ENCODE measurements at regions not wholly inside any gene's neighbourhood (a gene's known extent, or its start where the extent isn't known, plus 50 kb on each side); places are given as distances from the start of the nearest gene placed in this dataset.

GRCh38 chr21:38660333-38661196 is 145.2 kb upstream of the ETS2 start:
- DNase-seq = no peak

DNA sequence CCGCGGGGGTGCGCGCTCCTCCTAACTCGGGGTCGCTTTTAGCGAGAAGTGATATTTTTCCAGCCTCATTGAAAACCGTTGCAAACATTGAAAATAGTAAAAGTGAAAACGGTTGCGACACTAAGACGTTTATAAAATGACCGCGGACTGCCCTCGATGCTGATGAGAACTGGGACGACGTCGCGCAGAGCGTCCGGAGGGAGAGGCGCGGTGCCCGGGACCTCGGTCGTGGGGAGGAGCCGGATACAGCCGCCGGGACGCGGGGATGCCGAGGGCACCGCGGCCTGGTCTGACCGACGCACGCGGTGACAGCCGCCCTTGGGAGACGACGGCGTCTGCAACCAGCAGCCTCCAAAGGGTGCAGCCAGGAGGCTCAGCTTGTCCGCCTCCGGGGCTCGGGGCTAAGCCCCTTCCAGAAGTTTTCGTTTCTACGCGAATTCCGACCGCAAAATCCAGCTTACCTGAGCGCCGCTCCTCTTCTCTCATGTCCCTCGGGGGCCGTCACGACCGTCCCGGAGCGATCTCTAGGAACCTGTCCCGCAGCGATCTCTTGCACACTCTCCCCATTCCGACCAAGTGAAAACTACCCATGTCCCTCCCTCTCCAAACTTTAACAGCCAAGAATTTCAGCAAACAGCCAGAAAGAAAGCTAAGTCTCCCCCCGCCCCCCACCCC is 144.4 kb upstream of the ETS2 start:
- peak; percentile 21 for DNase-seq

DNA sequence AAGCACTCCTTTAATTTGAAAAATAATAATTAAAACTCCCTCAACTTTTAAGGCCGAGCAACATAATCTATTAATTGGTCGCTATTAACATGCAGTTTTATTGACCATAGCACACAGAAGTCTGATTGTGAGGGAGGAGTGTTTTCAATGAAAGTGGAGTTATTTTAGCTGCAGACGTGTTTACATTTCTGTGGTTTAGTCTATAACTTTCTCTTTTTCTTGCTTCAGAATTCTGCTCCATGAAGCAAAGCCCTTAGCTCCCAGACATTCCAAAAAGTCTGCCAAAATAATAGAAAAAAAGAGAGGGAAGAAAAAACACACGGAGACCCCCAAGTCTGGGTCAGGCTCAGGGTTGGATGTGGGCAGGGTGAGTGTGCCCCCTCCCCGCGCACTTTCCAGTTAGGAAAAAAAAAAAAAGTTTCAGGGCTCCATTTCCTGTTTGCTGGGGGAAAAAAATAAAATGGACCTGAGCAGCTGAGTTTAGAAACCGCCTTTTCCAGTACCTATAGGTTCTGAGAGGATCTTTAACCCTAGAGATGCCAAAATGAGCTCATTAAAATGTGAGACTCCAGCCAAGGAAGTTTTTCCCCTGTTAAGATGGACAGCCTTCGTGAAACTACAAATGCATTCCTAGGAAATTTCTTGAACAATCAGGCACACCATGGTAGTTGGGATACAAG is 143.7 kb upstream of the ETS2 start:
- DNase-seq = peak; percentile 42

DNA sequence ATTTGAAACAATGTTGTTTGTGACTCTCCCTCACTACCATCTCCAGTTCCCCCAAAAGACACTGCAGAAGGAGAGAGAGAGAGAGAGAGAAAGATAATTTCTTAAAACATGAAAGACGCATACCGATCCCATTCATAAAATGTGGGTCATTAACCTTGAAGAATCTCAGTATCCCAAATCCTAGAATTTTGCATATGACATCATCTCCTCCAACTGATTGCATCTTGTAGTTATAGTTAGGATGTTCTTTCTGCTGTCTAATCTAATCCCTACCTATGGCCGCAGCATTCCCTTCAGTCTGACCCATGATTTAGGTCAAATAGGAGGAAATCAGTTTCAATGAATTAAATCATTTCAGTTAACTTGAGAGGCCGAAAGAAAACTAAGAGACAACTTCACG is 142.4 kb upstream of the ETS2 start:
- DNase-seq = no peak

GRCh38 chr21:38664315-38664714 is 141.4 kb upstream of the ETS2 start:
- no peak for DNase-seq

DNA sequence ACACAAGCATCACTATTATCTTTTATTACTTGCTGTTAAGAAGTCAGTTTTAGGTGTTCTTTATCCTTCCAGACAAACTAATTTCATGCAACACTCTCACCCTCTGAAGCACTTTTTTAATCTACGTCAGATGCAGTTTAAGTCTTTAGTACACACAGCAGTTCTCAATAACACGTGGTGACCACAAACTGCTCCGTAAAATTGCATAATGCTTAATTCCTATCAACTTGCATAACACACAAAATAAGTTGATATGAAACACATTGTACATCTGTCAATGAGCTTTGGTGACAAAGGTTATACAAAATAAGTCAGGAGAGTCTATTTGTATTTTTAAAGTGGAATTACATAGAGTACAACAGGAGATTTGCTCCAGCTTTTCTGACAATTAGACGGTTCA is 140.9 kb upstream of the ETS2 start:
- no peak for DNase-seq

GRCh38 chr21:38667291-38667870 is 138.3 kb upstream of the ETS2 start:
- no peak for DNase-seq

DNA sequence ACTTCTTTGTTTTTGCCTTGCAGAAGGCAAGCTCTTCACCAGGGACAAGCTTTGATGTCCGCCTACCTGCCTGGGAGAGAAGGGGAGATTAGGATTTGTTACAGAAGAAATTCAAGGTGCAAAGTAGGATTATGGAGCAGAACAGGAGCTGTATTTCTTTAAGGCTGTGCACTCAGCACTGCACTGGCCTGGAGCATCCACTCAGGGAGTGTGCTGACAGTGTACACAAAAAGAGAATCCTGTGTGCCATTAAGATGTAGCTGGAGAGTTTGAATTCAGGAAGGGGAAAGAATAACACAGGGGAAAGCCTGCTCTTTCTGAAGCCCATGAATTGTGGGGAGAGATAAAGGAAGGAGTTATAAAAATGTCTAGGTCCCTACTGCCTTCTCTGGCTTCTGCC is 137.7 kb upstream of the ETS2 start:
- DNase-seq = no peak

- DNase-seq = no peak
Observed at GRCh38 chr21:38668541-38668940, 137.2 kb upstream of the ETS2 start.

DNA sequence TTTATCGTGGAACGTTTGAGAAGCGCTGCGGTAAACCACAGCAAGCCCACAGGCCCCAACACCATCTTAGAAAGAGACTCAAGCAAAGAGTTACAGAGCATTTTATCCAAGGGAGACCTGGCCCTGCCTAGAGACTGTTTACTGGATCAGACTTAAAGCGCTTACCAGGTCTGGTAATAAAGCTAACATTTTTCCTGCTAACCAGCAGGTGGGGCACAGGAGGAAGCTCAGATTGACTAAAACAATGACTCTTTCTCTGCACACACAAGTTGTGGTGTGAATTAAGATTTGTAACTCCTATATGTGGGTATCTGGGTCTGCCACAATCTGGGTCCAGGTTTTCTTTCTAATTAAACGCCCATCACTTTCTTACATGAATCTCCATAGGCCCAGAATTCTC is 136.5 kb upstream of the ETS2 start:
- DNase-seq = peak; percentile 28

GRCh38 chr21:38670861-38671260 is 134.9 kb upstream of the ETS2 start:
- no peak for DNase-seq

GRCh38 chr21:38671773-38672172 is 134.0 kb upstream of the ETS2 start:
- DNase-seq = no peak

- DNase-seq = no peak
Observed at GRCh38 chr21:38675182-38675824, 130.4 kb upstream of the ETS2 start.

DNA sequence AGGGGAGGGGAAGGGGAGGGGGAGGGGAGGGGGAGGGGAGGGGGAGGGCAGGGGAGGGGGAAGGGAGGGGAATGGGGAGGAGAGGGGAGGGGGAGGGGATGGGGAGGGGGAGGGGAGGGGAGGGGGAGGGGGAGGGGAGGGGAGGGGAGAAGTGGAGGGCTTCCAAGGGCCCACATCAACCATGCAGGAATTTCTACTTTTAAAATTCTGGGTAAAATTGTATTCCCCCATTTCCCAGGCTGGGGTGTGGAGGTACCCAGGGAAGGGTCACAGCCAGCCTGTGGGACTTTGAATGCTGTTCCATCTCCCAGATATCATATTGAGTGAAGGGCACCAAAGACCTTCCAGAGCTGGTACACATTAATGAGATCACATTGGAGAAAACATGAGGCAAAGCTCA is 126.9 kb upstream of the ETS2 start:
- no peak for DNase-seq

DNA sequence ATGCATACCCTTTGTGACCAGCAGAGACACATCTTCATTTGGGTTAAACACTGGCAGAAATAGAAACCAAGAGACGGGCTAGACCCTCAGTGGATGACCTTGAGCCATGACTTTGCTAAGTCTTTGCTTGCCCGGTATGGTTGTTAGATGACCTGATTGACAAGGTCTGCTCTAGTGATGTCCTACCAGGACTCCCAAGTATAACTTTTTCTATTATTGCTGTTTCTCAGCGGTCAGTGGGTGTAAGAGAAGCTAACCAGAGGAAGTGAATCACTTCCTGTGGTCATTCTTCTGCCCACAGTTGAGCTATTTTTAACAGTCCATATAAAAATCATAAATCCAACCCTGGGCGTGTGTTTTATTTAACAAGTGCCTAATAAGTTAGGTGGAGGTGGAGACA is 126.2 kb upstream of the ETS2 start:
- DNase-seq = peak; percentile 73

GRCh38 chr21:38680401-38680800 is 125.3 kb upstream of the ETS2 start:
- DNase-seq = peak; percentile 20

DNA sequence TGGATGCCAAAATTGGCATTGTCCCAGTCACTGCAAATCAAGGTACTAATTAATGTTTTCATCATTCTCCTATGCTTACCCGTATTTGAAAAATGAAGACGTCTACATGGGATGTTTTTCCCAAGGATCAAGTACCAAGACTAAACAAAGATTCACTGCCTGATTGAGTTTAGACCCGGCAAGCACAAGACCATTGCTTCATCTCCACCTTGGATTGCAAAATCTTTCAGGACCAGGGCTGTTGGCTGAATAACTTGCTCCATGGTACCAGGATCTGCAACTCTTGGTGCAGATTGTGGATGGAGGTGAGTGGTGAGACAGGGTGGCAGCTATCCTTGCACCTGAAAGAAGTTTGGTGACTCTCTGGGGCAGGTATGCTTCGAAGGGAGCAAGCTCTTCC is 122.5 kb upstream of the ETS2 start:
- DNase-seq = no peak

- DNase-seq = no peak
Observed at GRCh38 chr21:38688068-38688467, 117.7 kb upstream of the ETS2 start.

- DNase-seq = no peak
Observed at GRCh38 chr21:38691631-38692030, 114.1 kb upstream of the ETS2 start.

GRCh38 chr21:38696579-38696978 is 109.2 kb upstream of the ETS2 start:
- no peak for DNase-seq

- DNase-seq = no peak
Observed at GRCh38 chr21:38699048-38699447, 106.7 kb upstream of the ETS2 start.

GRCh38 chr21:38702196-38702595 is 103.5 kb upstream of the ETS2 start:
- no peak for DNase-seq

DNA sequence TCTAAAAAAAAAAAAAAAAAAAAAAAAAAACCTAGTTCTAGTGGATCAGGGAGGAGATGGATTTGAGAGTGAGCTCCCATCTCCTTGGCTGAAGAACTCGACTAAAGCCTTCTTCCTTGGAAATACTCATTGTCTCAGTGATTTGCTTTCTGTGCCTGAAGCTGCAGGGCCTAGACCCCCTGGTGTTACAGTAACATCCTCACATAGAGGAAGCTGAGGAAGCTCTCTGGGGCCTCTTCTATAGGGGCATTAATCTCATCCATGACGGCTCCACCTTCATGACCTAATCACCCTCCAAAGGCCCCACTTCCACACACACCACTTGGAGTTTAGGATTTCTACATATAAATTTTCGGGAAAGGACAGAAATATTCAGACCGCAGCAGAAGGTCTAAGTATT is 95.9 kb upstream of the ETS2 start:
- DNase-seq = no peak
